KOPT-K1 (cell line): ENCODE measurements at regions not wholly inside any gene's neighbourhood (a gene's known extent, or its start where the extent isn't known, plus 50 kb on each side); places are given as distances from the start of the nearest gene placed in this dataset.
"Not testable (repeated sequence)": the region's sequence is repeated elsewhere in the genome, so short reads cannot be mapped to it uniquely, and the experiment has no call there.

Experiments used
- H3K27ac ChIP-seq: fragments of 200-600 bp; sonication (generic); 2 replicates; pipeline ENCODE4 v1.5.1; 2016; ENCODE audit warnings: antibody characterized with exemption, mild to moderate bottlenecking, low read depth, low read length; ENCODE audit not compliant: poor library complexity, severe bottlenecking
- H3K36me3 ChIP-seq: fragments of 200-600 bp; sonication (generic); 2 replicates; pipeline ENCODE4 v1.5.1; 2017; ENCODE audit warnings: antibody characterized with exemption, mild to moderate bottlenecking, low read length, moderate library complexity; ENCODE audit not compliant: insufficient read depth
- H3K9me3 ChIP-seq: fragments of 200-600 bp; sonication (generic); 2 replicates; pipeline ENCODE4 v1.5.1; 2017; ENCODE audit warnings: antibody characterized with exemption, low read length, mild to moderate bottlenecking; ENCODE audit not compliant: insufficient read depth, poor library complexity, severe bottlenecking

GRCh38 chr3:22729981-22730380, 473.1 kb upstream of the UBE2E2 start:
- no peaks in the 10 kb centered on the region for H3K36me3 ChIP-seq
- H3K27ac ChIP-seq = no peak overlapping the region
- no peaks in the 10 kb centered on the region for H3K9me3 ChIP-seq

- Histone ChIP-seq H3K27ac (no peak overlapping the region), H3K36me3 (no peaks in the 10 kb centered on the region), H3K9me3 (no peaks in the 10 kb centered on the region)
Measured at GRCh38 chr3:22730701-22731100, 472.4 kb upstream of the UBE2E2 start.

GRCh38 chr3:22731901-22732300, 471.2 kb upstream of the UBE2E2 start:
- H3K36me3 ChIP-seq = no peaks in the 10 kb centered on the region
- no peaks in the 10 kb centered on the region for H3K9me3 ChIP-seq
- no peak overlapping the region for H3K27ac ChIP-seq

GRCh38 chr3:22732641-22733040, 470.5 kb upstream of the UBE2E2 start:
- H3K9me3 ChIP-seq = no peaks in the 10 kb centered on the region
- no peak overlapping the region for H3K27ac ChIP-seq
- H3K36me3 ChIP-seq = no peaks in the 10 kb centered on the region

DNA sequence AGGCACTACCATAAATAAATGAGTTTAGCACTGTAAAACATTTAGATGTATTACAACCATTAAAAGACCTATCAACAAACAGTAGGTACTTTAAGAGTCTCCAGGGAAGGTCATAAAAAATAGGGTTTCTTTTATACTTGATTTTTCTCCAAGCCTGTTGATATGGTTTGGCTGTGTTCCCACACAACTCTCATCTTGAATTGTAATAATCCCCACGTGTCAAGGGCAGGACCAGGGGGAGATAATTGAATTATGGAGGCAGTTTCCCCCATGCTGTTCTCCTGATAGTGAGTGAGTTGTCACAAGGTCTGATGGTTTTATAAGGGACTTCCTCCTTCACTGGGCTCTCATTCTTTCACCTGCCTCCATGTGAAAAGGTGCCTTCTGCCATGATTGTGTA, 468.9 kb upstream of the UBE2E2 start:
- Histone ChIP-seq H3K9me3 (no peaks in the 10 kb centered on the region), H3K27ac (no peak overlapping the region), H3K36me3 (no peaks in the 10 kb centered on the region)

DNA sequence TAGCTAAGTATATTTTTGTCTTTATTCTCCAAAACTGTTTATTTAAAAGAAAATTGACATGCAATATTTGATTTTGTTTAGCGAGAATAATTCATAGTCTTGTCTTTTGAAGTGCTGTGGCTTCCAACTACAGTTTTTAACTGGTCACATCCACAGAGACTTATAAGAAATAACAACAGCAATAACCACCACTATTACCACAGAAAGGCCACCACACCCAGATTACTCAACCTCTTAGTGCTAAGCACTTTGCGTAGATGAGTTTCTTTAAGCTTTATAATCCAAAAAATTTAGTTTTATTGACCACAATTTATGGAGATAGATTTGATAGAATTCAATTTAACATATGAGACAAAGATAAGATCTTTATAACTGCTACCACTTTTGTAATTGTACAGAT, 468.4 kb upstream of the UBE2E2 start:
- Histone ChIP-seq H3K27ac (no peak overlapping the region), H3K36me3 (no peaks in the 10 kb centered on the region), H3K9me3 (no peaks in the 10 kb centered on the region)

DNA sequence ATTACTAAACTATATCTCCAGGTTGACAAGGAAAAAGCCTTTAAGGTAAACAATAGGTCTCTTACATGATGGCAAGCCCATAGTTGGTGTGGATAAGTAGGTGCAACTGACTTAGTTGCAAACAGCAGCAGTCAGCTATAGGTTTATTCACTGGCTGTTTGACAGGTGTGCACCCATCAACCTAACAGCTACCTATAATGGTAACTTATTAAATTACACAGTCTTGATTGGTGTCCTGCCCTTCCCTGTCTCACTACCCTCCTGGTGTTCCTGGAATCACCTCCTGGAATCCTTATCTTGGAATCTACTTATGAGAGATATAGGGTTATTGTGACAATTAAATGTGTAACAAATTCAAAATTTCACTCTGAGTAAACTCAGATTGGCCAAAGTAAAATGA, 467.8 kb upstream of the UBE2E2 start:
- Histone ChIP-seq H3K9me3 (no peaks in the 10 kb centered on the region), H3K27ac (no peak overlapping the region), H3K36me3 (no peaks in the 10 kb centered on the region)

DNA sequence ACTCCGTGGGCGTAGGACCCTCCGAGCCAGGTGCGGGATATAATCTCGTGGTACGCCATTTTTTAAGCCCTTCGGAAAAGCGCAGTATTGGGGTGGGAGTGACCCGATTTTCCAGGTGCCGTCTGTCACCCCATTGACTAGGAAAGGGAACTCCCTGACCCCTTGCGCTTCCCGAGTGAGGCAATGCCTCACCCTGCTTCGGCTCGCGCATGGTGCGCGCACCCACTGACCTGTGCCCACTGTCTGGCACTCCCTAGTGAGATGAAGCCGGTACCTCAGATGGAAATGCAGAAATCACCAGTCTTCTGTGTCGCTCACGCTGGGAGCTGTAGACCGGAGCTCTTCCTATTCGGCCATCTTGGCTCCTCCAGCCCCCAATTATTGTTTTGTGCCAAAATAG, 459.7 kb upstream of the UBE2E2 start:
- H3K9me3 ChIP-seq, H3K27ac ChIP-seq, H3K36me3 ChIP-seq: not testable (repeated sequence)

GRCh38 chr3:22745321-22745720, 457.8 kb upstream of the UBE2E2 start:
- H3K9me3 ChIP-seq = no peaks in the 10 kb centered on the region
- no peaks in the 10 kb centered on the region for H3K36me3 ChIP-seq
- no peak overlapping the region for H3K27ac ChIP-seq

GRCh38 chr3:22746221-22746620, 456.9 kb upstream of the UBE2E2 start:
- Histone ChIP-seq H3K36me3 (no peaks in the 10 kb centered on the region), H3K27ac (no peak overlapping the region), H3K9me3 (no peaks in the 10 kb centered on the region)

GRCh38 chr3:22748453-22749045, 454.6 kb upstream of the UBE2E2 start:
- no peaks in the 10 kb centered on the region for H3K9me3 ChIP-seq
- no peaks in the 10 kb centered on the region for H3K36me3 ChIP-seq
- H3K27ac ChIP-seq = no peak overlapping the region

GRCh38 chr3:22759636-22760310, 443.4 kb upstream of the UBE2E2 start:
- H3K36me3 ChIP-seq = no peaks in the 10 kb centered on the region
- no peaks in the 10 kb centered on the region for H3K9me3 ChIP-seq
- H3K27ac ChIP-seq = no peak overlapping the region

GRCh38 chr3:22765679-22766078, 437.4 kb upstream of the UBE2E2 start:
- no peak overlapping the region for H3K27ac ChIP-seq
- H3K9me3 ChIP-seq = no peaks in the 10 kb centered on the region
- H3K36me3 ChIP-seq = no peaks in the 10 kb centered on the region

GRCh38 chr3:22777834-22778233, 425.3 kb upstream of the UBE2E2 start:
- no peaks in the 10 kb centered on the region for H3K36me3 ChIP-seq
- H3K27ac ChIP-seq = no peak overlapping the region
- H3K9me3 ChIP-seq = no peaks in the 10 kb centered on the region

- Histone ChIP-seq H3K9me3 (no peaks in the 10 kb centered on the region), H3K36me3 (no peaks in the 10 kb centered on the region), H3K27ac (no peak overlapping the region)
Measured at GRCh38 chr3:22779737-22780136, 423.4 kb upstream of the UBE2E2 start.

DNA sequence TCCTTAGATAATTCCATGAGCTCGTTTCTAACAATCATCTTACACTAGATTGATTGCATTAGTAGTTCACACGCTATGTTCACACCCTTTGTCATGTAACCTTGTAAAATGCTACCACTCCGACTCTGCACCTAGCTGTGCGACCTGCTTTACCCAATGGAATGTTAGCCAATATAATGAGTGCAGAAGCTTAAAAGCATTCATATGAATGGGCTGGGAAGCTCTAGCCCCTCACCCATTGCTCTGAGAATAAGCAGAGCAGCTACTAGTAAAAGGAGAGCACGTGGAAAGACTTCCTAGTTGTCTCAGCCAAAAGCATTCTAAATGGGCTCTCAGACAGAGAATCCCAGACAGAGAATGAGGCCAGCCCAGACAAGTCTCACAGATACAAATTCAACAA, 410.6 kb upstream of the UBE2E2 start:
- no peaks in the 10 kb centered on the region for H3K9me3 ChIP-seq

More for the DNA sequence above, 410.6 kb upstream of the UBE2E2 start:
- H3K36me3 ChIP-seq = no peaks in the 10 kb centered on the region
- no peak overlapping the region for H3K27ac ChIP-seq
